GM21717 (cell line): ENCODE measurements at regions not wholly inside any gene's neighbourhood (a gene's known extent, or its start where the extent isn't known, plus 50 kb on each side); places are given as distances from the start of the nearest gene placed in this dataset.
A peak's percentile ranks its signal among the peaks of the same experiment; 100 is the strongest.
"Not testable (repeated sequence)": the region's sequence is repeated elsewhere in the genome, so short reads cannot be mapped to it uniquely, and the experiment has no call there.

Experiments used
- ATAC-seq: cut with Tn5 transposase; IDR thresholded peaks from one replicate; pipeline ENCODE4 v1.9.1; 2021; ENCODE audit warnings: mild to moderate bottlenecking, moderate library complexity; ENCODE audit not compliant: unreplicated experiment

DNA sequence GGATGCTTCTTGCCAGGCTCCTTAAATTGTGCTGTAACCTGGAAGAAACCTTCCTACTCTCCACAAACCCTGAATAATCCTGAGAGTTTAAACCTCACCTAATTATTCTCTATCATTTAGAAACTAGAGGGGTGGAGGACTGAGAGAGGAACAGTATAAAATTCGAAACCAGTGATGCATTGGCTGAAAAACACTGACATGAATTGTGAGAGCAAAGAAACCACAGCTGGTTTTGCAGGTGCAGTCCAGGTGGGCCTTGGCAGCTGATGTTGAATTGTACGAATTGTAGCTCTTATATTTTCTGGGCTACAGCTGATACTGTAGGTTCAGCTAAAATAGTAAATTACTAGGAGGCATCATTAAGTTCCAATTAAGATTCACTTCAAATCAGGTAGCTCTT lies 227.0 kb upstream of the SLITRK5 start:
- peak; percentile 49 for ATAC-seq

DNA sequence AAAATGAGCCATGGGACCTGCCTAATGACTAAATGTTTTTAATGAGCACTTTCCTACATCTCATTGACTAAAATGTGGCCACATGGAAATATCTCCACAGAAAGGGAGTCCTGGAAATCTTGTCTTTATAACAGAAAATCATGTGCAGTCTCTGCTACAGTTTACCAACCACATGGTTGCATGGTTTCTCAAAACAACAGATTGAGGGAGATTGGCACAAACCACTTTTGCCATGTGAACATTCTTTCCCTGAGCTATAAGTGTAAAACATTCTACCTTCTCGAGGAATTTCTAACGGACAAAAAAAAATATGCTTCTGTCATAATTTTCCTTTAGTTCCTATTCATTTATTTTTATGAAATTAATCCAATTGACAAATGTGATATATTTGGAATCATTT lies 218.9 kb upstream of the SLITRK5 start:
- no peak for ATAC-seq

DNA sequence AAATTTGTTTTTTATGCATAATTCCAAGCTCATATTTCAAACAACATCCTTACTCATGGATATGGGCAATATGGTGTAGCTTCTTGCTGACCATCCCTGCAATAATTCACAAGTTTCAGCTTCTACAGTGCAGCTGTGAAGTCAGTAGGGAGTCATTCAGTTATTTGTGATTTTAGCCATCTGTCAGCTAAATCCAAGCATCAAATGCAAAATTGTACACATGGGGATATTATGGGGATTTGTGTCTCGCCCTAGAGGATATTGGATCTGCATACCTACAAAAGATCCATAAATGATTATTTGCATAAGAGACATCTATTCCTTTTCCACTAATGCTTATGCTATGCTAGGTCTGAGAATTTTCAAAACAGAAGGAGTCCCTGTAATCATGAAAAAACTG lies 217.9 kb upstream of the SLITRK5 start:
- no peak for ATAC-seq

DNA sequence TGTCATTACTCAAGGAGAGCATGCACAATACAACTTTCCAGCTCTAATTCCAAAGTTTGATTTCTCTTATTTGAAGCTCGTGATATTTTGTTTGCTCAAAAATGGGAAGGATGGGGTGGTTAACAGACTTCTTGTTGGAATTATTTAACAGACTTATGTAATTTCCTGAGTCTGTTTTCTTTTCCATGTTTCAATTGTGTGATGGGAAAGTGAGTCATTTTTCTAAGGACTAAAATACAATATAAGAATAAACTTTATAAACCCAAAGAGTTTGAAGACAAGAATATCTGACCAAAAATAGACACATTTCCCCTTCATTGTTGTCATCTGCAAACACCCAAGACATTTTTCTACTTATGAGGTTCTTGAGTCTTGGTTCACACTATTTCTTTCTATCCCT lies 211.8 kb upstream of the SLITRK5 start:
- no peak for ATAC-seq

DNA sequence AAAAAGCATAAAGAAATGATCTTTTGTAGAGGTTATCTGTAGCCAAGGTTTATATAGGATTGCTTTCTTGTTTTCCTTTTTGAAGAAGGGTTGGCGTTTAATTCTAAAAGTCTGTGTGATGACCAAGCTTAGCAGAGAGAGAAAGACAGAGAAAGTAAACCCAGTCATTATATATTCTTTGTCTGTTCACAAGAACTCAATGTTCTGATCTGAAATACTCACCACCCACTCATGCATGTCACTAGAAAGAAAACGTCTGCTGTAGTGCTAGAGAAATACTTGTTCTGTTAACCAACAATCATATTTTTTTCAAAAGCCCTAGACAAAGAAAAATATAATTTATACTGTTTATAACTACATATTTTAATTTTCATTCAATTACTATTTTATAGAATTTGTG lies 173.7 kb upstream of the SLITRK5 start:
- ATAC-seq, result no peak

DNA sequence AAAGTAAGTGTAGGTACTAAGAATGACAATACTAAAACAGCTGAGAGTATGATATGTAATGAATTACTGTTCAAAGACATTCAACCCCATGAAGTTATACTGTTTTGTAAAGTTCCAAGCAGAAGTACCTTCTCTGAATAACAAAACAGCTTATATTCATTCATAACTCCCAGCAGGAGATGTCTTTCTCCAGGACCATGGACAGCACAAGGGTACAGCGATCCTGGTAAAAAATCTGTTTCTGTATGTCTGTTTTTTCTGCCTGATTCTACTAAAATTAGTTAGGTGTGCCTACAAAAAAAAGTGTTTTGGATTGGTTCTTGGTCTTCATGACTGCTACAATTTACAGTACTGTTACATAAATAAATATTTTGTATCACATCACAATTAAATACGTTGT lies 172.5 kb upstream of the SLITRK5 start:
- no peak for ATAC-seq

DNA sequence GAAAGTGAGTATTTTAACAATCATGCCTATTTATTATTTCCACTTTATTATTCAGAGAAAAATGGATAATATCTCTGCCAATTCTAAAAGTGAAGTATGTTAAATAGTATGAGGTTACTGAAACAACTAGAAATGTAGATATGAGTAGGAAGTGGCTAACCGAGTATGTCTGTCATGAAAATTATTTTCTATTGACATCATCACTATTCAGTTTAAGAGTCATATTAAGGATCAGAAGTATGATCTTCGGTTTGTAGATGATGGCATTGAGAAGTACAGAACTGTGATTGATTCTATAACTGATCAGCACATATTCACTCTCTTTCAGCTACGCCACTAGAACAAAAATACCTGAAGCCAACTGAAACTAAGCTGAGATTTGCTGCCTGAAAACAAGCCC lies 146.4 kb upstream of the SLITRK5 start:
- no peak for ATAC-seq

DNA sequence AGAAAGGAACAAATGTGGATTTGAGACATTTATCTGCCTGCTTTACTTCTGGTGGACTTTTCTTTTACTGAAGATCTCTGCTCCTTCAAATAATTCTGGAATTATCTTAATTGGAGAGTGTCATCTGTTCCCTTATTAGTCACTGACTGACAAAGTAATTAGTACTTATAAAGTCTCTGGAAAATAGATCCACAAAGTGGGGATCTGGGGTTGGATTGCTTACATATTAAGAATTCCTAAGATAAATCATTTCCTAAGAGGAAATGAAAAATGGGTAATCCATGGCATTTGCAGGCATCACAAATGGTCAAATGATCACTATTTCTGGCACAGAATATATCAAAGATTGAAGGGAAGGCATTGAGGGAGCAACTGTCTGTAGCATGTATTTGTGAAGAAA lies 137.4 kb upstream of the SLITRK5 start:
- ATAC-seq, result no peak

DNA sequence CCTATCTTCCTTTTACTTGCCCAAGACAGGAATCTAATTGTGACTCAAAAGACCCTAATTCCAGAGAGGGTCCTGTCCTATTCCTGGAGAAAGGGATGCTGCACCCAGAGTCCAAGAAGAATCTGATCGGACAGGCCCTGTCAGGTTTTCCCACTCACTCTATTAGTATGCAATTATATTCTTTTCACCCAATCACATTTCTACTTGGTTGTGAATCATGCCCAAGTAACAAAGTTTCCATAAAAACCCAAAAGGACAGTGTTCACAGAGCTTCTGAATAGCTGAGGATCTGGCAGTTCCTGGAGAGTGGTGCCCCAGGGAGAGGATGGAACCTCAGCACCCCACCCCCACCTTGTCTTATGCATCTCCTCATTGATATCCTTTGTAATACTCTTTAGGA lies 135.3 kb upstream of the SLITRK5 start:
- no peak for ATAC-seq

DNA sequence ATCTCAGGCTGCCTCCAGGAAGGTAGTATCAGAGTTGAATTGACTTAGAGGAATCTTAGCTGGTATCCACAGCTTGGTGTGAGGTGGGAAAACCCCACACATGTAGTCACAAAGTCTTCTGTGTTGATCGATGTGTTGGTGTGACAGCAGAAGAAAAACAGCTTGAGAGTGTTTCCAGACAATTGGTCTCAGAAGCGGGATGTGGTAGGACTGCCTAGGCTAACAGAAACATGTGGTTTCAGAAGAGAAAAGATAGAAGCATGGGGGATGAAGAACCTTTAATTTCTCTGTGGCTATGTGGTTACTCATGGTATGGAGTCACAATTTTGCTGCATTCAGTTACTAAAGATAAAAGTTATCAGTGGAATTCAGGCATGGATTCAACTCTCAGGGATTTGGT lies 134.7 kb upstream of the SLITRK5 start:
- peak; percentile 65 for ATAC-seq

DNA sequence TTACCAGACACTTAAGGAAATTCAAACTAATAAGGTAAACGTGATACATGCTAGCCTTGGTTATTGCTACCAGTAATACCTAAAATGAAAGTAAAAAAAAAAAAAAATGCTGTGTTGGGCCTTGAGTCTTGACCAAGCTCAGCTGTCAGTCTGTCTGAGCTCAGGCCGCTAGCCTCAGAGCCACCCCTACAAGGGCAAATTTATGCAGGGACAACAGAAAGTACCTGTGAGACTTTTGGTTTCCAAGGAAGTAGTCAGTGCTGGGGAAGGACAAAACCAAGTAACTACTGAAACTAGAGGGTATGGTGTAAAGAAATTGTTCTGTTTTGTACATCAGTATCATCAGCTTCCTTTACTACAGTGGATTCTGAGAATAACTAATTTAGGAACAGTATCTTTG lies 134.3 kb upstream of the SLITRK5 start:
- ATAC-seq, result peak; percentile 93

DNA sequence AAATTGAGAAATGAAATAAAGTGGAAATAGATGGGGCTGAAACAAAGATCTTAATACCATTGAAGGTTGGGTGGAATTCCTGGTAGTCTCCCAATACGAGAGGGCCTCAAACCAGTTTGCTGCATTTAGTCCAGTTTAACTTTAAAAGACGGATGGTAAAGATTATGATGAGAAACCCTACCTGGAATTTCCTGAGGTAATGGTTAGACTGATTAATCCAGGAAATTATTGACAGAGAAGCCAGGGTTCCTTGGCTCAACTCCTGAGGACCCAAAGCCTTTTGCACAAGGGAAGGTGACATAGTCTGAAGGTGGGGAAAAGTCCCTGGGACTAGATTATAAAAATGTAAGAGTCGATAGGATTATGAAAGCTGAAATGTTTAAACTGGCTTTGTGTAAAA lies 133.2 kb upstream of the SLITRK5 start:
- ATAC-seq, result no peak

DNA sequence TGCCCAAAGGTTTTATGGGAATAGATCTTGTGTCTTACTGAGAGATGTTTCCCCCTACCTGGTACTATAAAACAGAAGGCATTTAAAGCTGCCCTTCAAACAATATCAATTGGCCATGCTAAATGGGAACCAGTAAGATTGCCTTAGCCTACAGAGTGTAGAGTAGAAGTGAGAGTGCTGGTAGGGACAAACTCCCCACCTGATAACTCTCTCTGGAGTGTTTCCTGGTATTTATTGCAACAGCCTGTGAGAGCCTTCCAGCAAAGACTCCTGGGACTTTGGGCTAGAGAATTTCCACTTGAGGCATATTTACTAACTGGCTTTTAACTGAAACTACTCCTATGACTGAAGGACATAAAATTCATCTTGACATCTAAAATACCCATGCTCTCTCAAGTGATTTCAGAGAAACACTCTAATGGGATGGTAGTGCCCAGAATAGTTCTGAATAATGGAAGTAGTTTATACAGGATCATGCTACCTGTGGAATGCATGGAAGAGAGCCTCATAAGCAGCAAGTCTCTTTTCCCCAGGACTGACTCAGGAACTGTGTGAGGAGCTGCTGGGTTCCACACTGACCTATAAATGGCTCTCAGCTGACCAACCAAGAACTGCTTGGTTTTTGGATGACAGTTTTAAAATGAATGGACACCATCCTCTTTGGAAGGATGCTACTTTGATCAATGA lies 132.7 kb upstream of the SLITRK5 start:
- no peak for ATAC-seq

DNA sequence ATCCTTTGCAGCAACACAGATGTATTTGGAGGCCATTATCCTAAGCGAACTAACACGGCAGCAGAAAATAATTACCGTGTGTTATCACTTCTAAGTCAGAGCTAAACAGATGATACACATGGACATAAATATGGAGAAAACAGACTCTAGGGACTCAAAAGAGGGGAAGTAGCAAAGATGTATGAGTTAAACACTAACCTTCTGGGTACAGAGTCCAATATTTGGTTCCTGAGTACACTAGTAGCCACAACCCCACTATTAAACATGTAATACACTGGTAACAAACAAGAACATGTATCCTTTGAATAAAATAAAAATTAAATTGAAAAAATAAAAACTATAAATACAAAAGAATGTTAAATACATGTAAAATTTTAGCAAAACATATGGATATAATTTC lies 118.0 kb upstream of the SLITRK5 start:
- no peak for ATAC-seq

DNA sequence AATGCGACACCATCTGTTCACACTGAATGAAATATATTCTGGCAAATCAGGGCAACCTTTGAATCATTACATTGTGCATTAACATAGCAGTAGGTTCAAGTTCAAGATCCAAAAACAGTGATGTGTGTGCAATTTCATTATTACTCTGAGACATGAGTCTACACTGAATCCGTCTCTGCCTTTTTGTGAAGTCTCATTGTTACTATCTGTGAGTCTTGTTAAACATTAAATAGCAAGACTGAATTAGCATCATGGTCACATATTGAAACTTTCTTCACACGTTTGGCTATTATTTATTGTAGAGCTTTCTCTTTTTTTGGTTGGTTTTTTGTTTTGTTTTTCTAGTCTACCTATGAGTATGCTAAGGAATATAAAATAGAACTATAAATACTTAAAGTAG lies 117.1 kb upstream of the SLITRK5 start:
- ATAC-seq, result no peak

DNA sequence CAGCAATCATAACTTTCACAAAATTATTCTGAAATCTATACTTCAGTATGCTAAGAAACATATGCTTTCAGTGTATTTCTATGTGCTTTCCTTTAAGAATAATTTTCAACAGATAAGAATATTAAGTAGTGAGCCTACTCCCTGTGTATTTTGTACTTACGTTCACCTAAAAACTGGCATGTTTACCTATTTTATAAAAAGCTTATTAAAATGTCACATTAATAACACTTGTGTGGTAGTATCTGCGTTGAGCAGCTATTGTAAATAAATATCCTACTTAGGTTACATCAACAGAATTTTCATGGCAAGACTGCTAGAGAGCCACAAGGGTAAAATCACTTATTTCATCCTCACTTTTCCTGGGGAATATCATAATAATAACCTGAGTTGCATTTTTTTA lies 113.4 kb upstream of the SLITRK5 start:
- no peak for ATAC-seq

DNA sequence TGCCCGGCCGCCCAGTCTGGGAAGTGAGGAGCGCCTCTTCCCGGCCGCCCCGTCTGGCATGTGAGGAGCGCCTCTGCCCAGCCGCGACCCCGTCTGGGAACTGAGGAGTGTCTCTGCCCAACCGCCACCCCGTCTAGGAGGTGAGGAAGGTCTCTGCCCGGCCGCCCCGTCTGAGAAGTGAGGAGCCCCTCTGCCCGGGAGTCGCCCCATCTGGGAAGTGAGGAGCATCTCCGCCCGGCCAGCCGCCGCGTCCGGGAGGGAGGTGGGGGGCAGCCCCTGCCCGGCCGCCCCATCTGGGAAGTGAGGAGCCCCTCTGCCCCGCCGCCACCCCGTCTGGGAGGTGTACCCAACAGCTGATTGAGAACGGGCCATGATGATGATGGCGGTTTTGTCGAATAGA lies 109.6 kb upstream of the SLITRK5 start:
- not testable (repeated sequence) for ATAC-seq

DNA sequence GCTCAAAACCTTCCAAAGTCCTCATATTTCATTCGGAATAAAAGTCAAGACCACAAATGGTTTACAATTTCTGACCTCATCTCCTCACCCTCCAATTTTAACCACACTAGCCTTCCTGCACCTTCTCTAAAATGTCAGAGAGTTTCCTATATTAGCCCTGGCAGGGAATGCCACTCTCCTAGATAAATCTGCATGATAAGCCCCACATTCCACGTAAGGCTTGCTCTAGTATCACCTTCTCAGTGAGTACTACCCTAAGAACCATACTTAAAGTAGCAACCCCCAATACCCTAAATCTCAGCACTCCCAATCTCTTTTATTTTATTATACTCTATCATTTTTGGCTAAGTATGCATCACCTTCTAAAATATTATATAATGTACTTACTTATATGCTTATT lies 100.5 kb upstream of the SLITRK5 start:
- no peak for ATAC-seq

DNA sequence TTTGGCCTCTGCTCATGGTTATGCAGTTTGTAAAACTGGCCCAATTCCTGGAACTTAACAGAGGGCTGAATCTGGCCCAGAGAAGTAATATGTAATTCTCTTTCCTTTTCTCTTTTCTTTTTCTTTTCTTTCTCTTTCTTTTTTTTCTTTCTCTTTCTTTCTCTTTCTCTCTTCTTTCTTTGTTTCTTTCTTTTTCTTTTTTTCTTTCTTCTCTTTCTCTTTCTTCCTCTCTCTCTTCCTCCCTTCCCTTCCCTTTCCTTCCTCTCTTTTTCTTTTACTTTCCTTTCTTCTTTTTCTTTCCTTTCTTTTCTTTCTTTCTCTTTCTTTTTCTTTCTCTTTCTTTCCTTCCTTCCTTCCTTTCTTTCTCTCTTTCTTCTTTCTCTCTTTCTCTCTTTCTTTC lies 88.8 kb upstream of the SLITRK5 start:
- no peak for ATAC-seq

DNA sequence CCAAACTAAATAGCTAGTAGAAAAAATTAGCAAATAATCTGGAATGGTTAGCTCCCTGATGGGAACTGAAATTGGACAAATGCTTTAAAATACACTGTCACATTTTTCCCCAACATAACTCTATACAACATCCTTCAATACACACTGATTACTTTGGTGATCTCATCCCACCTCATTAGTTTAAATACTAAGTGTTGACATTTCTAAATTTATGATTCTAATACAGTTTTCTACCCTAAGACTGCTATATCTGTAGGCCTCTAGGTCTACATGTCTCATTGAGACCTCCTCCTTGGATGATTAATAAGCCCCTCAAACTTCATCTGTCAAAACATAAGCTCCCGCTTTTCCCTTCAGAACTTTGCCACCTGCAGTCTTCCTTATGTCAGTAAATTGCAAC lies 80.7 kb upstream of the SLITRK5 start:
- no peak for ATAC-seq

DNA sequence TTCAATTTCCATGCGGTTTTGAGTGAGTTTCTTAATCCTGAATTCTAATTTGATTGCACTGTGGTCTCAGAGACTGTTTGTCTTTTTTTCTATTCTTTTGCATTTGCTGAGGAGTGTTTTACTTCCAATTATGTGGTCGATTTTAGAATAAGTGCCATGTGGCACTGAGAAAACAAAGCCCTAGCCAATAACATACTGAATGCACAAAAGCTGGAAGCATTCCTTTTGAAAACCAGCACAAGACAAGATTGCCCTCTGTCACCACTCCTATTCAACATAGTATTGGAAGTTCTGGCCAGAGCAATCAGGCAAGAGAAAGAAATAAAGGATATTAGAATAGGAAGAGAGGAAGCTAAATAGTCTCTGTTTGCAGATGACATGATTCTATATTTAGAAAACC lies 66.7 kb upstream of the SLITRK5 start:
- not testable (repeated sequence) for ATAC-seq

DNA sequence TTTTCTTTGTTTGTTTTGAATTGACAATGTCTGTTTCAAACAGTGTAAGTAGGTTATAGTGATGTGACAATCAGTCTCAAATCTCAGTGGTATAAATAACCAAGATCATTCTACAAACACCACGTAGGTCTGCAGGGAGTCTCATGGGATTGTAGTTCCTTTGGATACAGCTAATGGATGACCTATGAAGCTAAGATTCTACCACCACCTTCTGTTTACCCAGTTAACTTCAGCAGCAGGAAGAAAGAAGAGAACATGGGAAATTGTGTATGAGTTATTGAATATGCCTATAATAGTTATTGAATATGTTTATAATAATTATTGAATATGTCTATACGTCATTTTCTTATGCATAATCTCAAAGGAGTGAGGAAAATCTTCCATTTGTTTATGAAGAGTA lies 63.9 kb upstream of the SLITRK5 start:
- no peak for ATAC-seq

DNA sequence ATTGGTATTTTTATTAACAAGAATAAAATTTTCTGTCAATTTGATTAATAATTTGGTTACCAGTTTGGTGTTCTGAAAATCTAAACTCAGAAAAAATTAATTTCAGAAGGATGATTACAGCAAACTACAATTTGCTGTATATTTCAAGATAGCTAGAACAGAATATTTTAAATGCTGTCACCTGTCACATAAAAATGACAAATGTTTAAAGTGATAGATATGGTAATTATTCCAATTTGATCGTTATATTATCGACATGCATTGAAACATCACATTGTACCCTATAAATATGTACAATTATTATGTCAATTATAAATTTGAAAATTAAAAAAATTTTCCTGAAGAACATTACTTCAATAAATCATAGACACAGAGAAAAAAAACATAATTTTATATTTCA lies 56.9 kb upstream of the SLITRK5 start:
- ATAC-seq, result no peak
